GM18867 (cell line): ENCODE measurements at regions not wholly inside any gene's neighbourhood (a gene's known extent, or its start where the extent isn't known, plus 50 kb on each side); places are given as distances from the start of the nearest gene placed in this dataset.
A peak's percentile ranks its signal among the peaks of the same experiment; 100 is the strongest.

Source experiments
- ATAC-seq: cut with Tn5 transposase; IDR thresholded peaks from one replicate; pipeline ENCODE4 v1.9.1; 2021; ENCODE audit warnings: mild to moderate bottlenecking, moderate library complexity; ENCODE audit not compliant: unreplicated experiment

- no peak for ATAC-seq
These were observed 297.2 kb upstream of the FIGN start for GRCh38 chr2:164032995-164033394.

GRCh38 chr2:164030623-164031022 lies 294.8 kb upstream of the FIGN start:
- no peak for ATAC-seq

GRCh38 chr2:164028814-164029534 lies 293.2 kb upstream of the FIGN start:
- ATAC-seq = no peak

- ATAC-seq = no peak
These were observed 288.6 kb upstream of the FIGN start for GRCh38 chr2:164024396-164024795.

- ATAC-seq = no peak
These were observed 288.1 kb upstream of the FIGN start for GRCh38 chr2:164023896-164024295.

GRCh38 chr2:164015328-164016123 lies 279.7 kb upstream of the FIGN start:
- peak; percentile 96 for ATAC-seq

GRCh38 chr2:164014791-164015190 lies 279.0 kb upstream of the FIGN start:
- no peak for ATAC-seq

GRCh38 chr2:164014068-164014731 lies 278.4 kb upstream of the FIGN start:
- ATAC-seq = no peak

- ATAC-seq = no peak
These were observed 276.8 kb upstream of the FIGN start for GRCh38 chr2:164012581-164012980.

GRCh38 chr2:164009756-164010337 lies 274.0 kb upstream of the FIGN start:
- no peak for ATAC-seq

- ATAC-seq = no peak
These were observed 272.9 kb upstream of the FIGN start for GRCh38 chr2:164008752-164009151.

- ATAC-seq = no peak
These were observed 270.9 kb upstream of the FIGN start for GRCh38 chr2:164006704-164007103.

- no peak for ATAC-seq
These were observed 264.4 kb upstream of the FIGN start for GRCh38 chr2:164000176-164000575.

GRCh38 chr2:163997466-163997865 lies 261.7 kb upstream of the FIGN start:
- ATAC-seq = no peak

GRCh38 chr2:163990541-163990940 lies 254.7 kb upstream of the FIGN start:
- ATAC-seq = no peak

GRCh38 chr2:163990101-163990500 lies 254.3 kb upstream of the FIGN start:
- ATAC-seq = no peak

GRCh38 chr2:163987175-163987940 lies 251.6 kb upstream of the FIGN start:
- ATAC-seq = no peak

- no peak for ATAC-seq
These were observed 249.2 kb upstream of the FIGN start for GRCh38 chr2:163984986-163985385.

- ATAC-seq = no peak
These were observed 248.1 kb upstream of the FIGN start for GRCh38 chr2:163983911-163984310.

GRCh38 chr2:163982938-163983337 lies 247.1 kb upstream of the FIGN start:
- no peak for ATAC-seq

- ATAC-seq = no peak
These were observed 239.0 kb upstream of the FIGN start for GRCh38 chr2:163974766-163975165.
